Kidney (tissue), 13 donors: ENCODE measurements at regions not wholly inside any gene's neighbourhood (a gene's known extent, or its start where the extent isn't known, plus 50 kb on each side); places are given as distances from the start of the nearest gene placed in this dataset.

Experiments
- DNase-seq, 5 donors: peaks; one replicate each; pipeline ENCODE4 v3.0.0-alpha.2; 2013 to 2020
- FAIRE-seq: peaks from 2 replicates; lab custom pipeline; 2012; peaks lifted over from hg19 to GRCh38; lab: Jason Lieb, UNC
- H3K27ac ChIP-seq, 2 donors: one replicate each; pipeline ENCODE4 v1.7.0; 2013; ENCODE audit warnings: low read depth in 2 of 2, low read length in 2 of 2, inconsistent platforms in 1 of 2
- H3K27me3 ChIP-seq: one replicate; pipeline ENCODE4 v1.7.1; 2013; ENCODE audit warnings: low read length, inconsistent platforms; ENCODE audit not compliant: control insufficient read depth, insufficient read depth
- H3K36me3 ChIP-seq, 3 donors: one replicate each; pipeline versions ENCODE4 v1.7.0 to v1.7.1; 2013; ENCODE audit warnings: low read length in 3 of 3, control low read depth in 1 of 3, inconsistent platforms in 1 of 3; ENCODE audit not compliant: insufficient read depth in 3 of 3, control insufficient read depth in 2 of 3
- H3K4me1 ChIP-seq, 3 donors: one replicate each; pipeline versions ENCODE4 v1.7.0 to v1.7.1; 2013; ENCODE audit warnings: low read length in 3 of 3, inconsistent platforms in 1 of 3, low read depth in 1 of 3; ENCODE audit not compliant: control insufficient read depth in 2 of 3, insufficient read depth in 2 of 3
- H3K4me3 ChIP-seq, 3 donors: one replicate each; pipeline versions ENCODE4 v1.7.0 to v1.8.1; 2013; ENCODE audit warnings: low read length in 3 of 3, control low read depth in 1 of 3, inconsistent platforms in 1 of 3
- H3K9ac ChIP-seq, 3 donors: one replicate each; pipeline versions ENCODE4 v1.7.0 to v1.7.1; 2013; ENCODE audit warnings: low read length in 3 of 3, control low read depth in 1 of 3, inconsistent platforms in 1 of 3
- H3K9me3 ChIP-seq, 3 donors: one replicate each; pipeline versions ENCODE4 v1.7.0 to v1.7.1; 2013; ENCODE audit warnings: low read length in 3 of 3, control low read depth in 1 of 3, inconsistent platforms in 1 of 3; ENCODE audit not compliant: control insufficient read depth in 2 of 3, insufficient read depth in 1 of 3
- intact Hi-C: fragments of 100-400 bp; cut with DNase I; formaldehyde crosslinking; loops from one replicate; pipeline ENCODE4 v1.11.1; 2022
- TF ChIP-seq, protein P1 (sequence below): IDR thresholded peaks from 3 replicates; pipeline ENCODE4 v1.5.1; 2012; ENCODE audit warnings: mild to moderate bottlenecking, moderate library complexity, borderline replicate concordance; ENCODE audit not compliant: insufficient read depth; ENCODE audit errors: extremely low read depth
- donor health status: control.
- donor health status: control.
- donor health status: control.
- donor health status: control.
- donor health status: control.
- donor health status: DM: yes; HTN: yes; CAD: no.
- donor health status: Normal renal cell carcinoma (clear cell type).

GRCh38 chr11:69212798-69213110, 57.0 kb downstream of the SMIM38 start:
- intact Hi-C loops = no loop called here
- Histone ChIP-seq H3K27ac (no peak overlapping the region), H3K4me1 (no peaks in the 10 kb centered on the region), H3K9me3 (no peaks in the 10 kb centered on the region), H3K4me3 (no peak overlapping the region), H3K36me3 (no peaks in the 10 kb centered on the region), H3K9ac (no peak overlapping the region), H3K27me3 (no peaks in the 10 kb centered on the region)
- TF ChIP-seq, protein P1, sequence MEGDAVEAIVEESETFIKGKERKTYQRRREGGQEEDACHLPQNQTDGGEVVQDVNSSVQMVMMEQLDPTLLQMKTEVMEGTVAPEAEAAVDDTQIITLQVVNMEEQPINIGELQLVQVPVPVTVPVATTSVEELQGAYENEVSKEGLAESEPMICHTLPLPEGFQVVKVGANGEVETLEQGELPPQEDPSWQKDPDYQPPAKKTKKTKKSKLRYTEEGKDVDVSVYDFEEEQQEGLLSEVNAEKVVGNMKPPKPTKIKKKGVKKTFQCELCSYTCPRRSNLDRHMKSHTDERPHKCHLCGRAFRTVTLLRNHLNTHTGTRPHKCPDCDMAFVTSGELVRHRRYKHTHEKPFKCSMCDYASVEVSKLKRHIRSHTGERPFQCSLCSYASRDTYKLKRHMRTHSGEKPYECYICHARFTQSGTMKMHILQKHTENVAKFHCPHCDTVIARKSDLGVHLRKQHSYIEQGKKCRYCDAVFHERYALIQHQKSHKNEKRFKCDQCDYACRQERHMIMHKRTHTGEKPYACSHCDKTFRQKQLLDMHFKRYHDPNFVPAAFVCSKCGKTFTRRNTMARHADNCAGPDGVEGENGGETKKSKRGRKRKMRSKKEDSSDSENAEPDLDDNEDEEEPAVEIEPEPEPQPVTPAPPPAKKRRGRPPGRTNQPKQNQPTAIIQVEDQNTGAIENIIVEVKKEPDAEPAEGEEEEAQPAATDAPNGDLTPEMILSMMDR = no peak
- DNase-seq (peak in 1 of 5 donors; percentile 34), FAIRE-seq (no peak)

GRCh38 chr11:69213316-69213715, 57.6 kb downstream of the SMIM38 start:
- TF ChIP-seq, protein P1 = no peak
- Histone ChIP-seq H3K27me3 (no peaks in the 10 kb centered on the region), H3K36me3 (no peaks in the 10 kb centered on the region), H3K4me1 (no peaks in the 10 kb centered on the region), H3K9me3 (no peaks in the 10 kb centered on the region), H3K9ac (no peak overlapping the region), H3K27ac (no peak overlapping the region), H3K4me3 (no peak overlapping the region)
- DNase-seq (peak in 2 of 5 donors; percentile 0 to 33), FAIRE-seq (no peak)
- intact Hi-C loops = no loop called here

GRCh38 chr11:69213964-69214363, 58.2 kb downstream of the SMIM38 start:
- H3K9me3 ChIP-seq = no peaks in the 10 kb centered on the region
- H3K9ac ChIP-seq = no peak overlapping the region
- H3K27ac ChIP-seq = no peak overlapping the region
- H3K4me1 ChIP-seq = no peaks in the 10 kb centered on the region
- FAIRE-seq = no peak
- H3K4me3 ChIP-seq = no peak overlapping the region
- no peaks in the 10 kb centered on the region for H3K27me3 ChIP-seq
- TF ChIP-seq, protein P1 = no peak
- H3K36me3 ChIP-seq = no peaks in the 10 kb centered on the region
- peak in 2 of 5 donors; percentile 2 to 15 for DNase-seq
- intact Hi-C loops = no loop called here

DNA sequence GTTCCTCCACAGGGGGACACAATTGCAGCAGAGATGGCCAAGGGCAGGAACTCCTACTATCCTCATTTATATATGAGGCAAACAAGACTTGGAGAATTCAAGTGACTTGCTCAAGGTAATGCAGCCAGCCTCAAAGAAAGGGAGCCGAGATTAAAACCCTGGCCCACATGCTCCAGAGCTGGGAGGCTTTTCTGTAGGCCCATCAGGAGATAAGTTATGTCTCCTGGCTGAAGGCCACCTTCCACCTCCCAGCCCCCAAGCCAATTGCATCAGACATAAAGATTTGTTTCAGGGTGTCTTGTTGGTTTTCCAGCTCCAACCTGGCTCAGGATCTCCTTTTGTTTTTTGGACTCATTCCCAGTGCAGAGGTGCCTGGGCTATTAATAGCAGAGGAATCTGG, 59.5 kb downstream of the SMIM38 start:
- TF ChIP-seq, protein P1 = no peak
- intact Hi-C loops = no loop called here

More for the DNA sequence above, 59.5 kb downstream of the SMIM38 start:
- H3K36me3 ChIP-seq = no peaks in the 10 kb centered on the region
- H3K27me3 ChIP-seq = no peaks in the 10 kb centered on the region
- DNase-seq (peak in 1 of 5 donors; percentile 5), FAIRE-seq (no peak)
- H3K4me1 ChIP-seq = no peaks in the 10 kb centered on the region
- no peaks in the 10 kb centered on the region for H3K9me3 ChIP-seq
- H3K27ac ChIP-seq = no peak overlapping the region
- H3K4me3 ChIP-seq = no peak overlapping the region
- no peak overlapping the region for H3K9ac ChIP-seq
